ENCODE measurements at regions not wholly inside any gene's neighbourhood (a gene's known extent, or its start where the extent isn't known, plus 50 kb on each side); places are given as distances from the start of the nearest gene placed in this dataset.
"Not testable (repeated sequence)": the region's sequence is repeated elsewhere in the genome, so short reads cannot be mapped to it uniquely, and the experiment has no call there.

DNA sequence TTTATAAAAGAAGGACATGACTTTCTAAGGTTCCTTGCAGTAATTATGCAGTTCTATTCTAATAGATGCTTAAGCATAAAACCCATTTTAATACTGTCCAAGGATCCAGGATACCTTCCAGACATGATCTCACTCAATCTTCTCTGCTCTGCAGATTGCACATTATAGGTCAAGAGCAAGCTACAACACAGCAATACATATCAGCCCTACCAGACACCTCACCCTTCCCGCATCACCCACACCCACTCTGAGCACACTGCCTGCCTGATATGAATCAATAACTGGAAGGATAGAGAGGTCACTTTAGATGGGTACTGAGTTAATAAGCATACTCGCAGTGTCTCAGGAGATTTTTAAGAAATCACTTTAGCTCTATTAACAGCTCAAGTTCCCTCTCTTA is 166.5 kb upstream of the NBPF9 start:
- DNase-seq (ENCODE audit: low read depth); H3K4me3 ChIP-seq (ENCODE audit: low read depth, low read length): not testable (repeated sequence)

DNA sequence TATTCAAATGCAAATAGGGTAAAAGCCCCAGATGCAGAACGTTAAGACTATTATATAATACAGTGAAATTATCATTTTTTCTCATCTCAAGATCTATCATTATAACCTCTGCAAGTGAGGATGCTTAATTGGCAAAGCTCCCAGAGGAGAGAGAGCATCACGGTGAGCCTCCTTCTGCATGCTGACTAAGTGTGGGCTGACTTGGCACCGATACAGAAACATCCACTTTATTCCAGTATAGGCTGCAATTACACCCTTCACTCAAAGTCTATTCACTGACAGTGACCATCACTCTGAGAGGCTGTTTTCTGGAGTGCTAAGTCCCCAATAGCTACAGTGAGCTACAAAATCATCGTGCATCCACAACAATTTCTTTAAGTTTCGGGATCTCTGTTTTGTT is 171.1 kb upstream of the NBPF9 start:
- not testable (repeated sequence) for H3K4me3 ChIP-seq (ENCODE audit: low read depth, low read length); DNase-seq (ENCODE audit: low read depth)

DNA sequence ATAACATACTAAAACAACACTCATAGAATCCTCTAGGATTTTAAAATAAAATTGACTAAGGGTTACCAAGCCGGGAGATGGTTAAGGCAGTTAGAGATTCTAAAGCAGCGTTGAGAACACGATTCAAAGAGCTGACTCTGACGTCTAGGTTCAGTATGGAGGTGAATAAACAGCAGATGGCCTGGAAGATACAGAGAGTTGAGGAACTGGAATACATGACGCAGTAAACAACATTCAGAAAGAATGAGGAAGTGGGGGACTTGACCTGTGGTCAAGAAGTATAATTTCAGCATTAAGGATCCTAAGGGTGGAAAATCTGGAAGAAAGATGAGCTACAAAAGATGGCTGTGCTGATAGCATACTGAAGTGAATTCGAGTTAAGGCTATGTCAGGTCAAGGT is 172.5 kb upstream of the NBPF9 start:
- H3K4me3 ChIP-seq (ENCODE audit: low read depth, low read length); DNase-seq (ENCODE audit: low read depth): not testable (repeated sequence)

DNA sequence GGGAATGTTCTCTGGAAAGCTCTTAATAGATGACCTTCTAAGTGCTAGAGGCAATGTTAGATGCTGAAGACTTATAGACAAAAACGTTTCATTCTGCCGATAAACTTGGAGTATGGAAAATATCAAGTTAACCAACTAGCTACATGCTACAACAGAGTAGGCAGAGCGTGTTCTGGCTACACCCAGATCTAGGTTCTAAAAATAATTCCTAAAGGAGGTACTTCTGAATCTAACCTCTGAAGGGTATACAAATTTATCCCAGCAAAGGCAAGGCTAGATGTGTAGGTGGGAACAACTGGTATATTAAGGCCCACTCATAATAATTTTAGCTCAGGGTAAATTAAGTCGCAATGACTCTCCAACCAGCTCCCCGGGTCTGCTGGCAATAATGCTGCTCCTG is 173.1 kb upstream of the NBPF9 start:
- H3K4me3 ChIP-seq (ENCODE audit: low read depth, low read length); DNase-seq (ENCODE audit: low read depth): not testable (repeated sequence)

DNA sequence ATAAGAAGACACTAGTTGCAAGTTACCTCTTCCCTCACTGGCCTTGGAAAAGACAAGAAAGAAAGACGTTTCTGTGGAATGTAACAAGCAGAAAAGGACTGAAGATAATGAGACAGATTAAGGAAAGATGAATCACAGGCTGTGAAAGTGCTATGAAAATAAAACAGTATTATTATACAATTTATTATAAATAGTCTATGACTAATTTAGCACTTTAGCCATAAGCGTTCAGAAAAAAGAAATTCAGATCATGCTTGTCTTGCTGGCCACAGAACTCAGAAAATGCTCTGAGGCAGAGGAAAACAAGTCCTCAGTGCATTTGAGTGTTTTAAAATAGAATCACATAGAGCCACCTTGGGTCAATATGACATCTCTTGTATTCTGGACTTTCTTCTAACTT is 174.8 kb upstream of the NBPF9 start:
- DNase-seq (ENCODE audit: low read depth) = not testable (repeated sequence)

DNA sequence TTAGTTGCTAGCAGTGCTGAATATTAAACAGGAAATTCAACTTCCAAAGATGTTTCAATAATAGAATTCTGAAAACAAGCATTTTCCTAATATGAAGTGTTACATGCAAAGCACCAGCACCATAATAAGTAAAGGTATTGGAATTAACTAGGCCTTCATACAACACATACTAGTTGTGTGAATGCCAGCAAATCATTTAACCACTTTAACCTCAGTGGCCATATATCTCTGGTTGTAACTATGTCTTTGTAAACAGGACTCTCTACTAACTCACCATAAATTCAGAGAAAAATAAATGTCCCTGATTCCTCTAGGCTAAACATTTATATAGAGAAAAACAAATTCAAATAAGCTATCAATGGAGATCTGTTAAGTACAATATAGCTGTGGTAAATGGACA is 175.7 kb upstream of the NBPF9 start:
- DNase-seq (ENCODE audit: low read depth); H3K4me3 ChIP-seq (ENCODE audit: low read depth, low read length): not testable (repeated sequence)

More for the DNA sequence above, 174.8 kb upstream of the NBPF9 start:
- H3K4me3 ChIP-seq (ENCODE audit: low read depth, low read length) = not testable (repeated sequence)

DNA sequence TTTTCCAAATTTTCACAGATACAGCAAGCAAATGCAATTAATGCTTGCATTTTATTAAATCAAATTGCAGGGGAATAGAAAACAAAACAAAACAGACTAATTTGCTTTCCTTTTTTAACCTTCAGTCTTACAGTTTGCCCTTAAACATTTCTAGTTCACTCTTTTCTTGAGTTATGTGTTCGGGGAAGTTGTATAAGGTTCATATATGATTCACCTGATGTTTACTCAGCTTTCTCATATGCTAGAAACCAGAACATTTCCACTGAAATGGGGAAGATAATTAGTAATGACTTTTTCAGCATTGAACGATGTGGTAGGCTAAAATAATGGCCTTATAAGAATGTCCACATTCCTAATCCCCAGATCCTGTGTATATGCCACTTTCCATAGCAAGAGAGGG is 176.2 kb upstream of the NBPF9 start:
- DNase-seq (ENCODE audit: low read depth) = not testable (repeated sequence)

DNA sequence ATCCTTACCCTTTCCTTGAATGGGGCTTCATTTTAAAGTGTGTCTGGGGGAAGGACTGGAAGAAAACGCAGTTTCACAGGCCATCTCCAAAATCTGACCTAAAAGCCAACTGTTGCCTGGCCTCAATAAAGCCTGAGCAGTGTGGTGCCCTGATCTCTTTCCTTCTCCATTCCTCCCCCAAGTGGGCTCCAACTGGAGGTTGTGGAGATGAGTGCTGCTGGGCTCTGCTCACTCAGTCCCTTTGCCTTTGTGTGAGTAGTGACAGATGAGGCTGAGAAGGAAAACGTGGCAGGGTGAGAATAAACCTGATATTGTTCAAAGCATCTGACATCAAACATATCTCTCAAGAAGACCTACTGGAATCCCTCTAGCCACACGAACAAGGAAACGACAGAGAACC is 181.4 kb upstream of the NBPF9 start:
- not testable (repeated sequence) for H3K4me3 ChIP-seq (ENCODE audit: low read depth, low read length)

More for the DNA sequence above, 176.2 kb upstream of the NBPF9 start:
- not testable (repeated sequence) for H3K4me3 ChIP-seq (ENCODE audit: low read depth, low read length)

DNA sequence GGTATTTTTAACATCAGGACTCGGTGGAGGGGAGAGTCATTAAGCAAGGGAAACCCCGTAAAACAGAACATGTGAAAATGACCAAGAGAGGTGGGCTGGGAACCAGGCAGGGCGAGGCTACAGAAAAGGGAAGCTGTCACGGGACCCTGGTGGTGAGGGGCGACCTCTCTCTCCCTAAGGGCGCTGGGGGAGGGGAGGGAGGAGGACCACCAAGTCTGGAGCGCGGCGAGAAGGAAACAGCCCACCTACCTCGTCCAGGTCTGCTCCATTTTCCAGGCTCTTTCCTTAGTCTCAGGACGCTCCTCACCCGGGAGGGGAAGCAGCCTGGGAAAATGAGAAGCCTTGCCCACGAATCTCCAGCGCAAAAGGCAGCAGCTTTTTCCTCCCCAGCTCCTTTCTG is 181.9 kb upstream of the NBPF9 start:
- H3K4me3 ChIP-seq (ENCODE audit: low read depth, low read length); DNase-seq (ENCODE audit: low read depth): not testable (repeated sequence)

More for the DNA sequence above, 181.4 kb upstream of the NBPF9 start:
- not testable (repeated sequence) for DNase-seq (ENCODE audit: low read depth)

DNA sequence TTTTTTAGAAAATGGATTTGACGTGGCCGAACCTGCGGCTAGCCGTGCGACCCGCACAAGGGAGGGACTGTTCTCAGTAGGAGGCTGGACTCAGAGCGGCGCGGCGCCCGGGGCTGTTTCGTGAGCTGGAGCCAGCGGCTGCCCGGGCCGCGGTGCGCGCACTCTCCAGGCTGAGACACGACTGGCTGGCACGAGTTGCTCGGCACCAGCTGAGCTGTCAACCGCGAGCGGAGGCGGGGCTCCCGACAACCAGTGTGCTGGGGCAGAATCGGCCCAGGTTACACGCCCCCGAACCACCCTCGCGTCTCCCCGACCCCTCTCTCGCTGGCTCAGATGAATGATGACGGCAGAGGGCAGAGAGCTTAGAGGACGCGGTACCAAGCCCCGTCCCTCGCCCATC is 182.3 kb upstream of the NBPF9 start:
- DNase-seq (ENCODE audit: low read depth); H3K4me3 ChIP-seq (ENCODE audit: low read depth, low read length): not testable (repeated sequence)

DNA sequence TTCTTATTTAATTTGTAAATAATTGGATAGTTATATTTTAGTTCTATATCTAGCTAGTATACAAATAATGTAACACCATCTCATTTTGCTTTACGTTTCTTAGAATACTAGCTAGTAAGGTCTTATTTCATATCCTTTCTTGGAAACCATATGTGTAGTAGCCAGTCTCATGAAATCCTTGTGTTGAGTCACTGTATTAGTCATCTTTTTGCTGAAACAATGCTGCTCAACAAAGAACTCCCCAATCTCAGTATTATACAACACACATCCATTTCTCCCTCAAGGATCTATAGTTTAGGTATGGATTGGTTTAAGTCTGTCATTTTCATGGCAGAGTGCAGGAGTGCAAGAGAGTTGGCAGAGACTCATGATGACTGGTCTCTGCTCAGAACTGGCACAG is 185.2 kb upstream of the NBPF9 start:
- DNase-seq (ENCODE audit: low read depth); H3K4me3 ChIP-seq (ENCODE audit: low read depth, low read length): not testable (repeated sequence)

DNA sequence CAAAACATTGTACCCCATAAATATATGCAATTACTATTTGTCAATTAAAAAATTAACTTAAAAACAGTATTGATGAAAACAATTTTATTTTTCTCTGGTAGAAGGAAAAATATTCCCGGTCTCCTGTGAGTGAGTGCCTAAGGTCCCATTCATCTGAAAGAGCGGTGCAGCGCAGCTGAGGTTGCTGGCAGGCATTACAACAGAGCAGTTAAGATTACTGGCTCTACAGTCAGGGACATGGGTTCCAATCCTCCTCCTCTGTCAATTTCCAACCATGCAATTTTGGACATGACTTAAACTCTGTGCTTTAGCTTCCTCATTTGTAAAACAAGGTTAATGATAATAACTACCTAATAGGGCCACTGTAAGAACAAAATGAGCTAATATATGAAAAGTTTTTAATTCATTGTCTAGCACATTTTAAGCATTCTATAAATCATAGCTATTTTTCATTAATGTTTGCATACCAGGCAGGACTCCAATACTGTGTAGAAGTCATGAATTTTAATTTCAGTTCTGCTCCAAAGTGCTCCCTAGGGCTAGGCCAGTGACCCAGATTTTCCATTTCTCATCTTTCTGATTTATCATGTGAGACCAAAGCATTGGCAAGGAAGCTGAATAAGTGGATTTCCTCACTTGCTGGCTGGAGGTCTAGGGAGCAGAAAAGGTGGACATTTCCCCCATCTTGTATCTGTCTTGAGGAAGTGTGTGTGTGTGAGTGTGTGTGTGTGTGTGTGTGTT is 174.2 kb upstream of the NBPF19 start:
- not testable (repeated sequence) for H3K4me3 ChIP-seq (ENCODE audit: low read depth, low read length); DNase-seq (ENCODE audit: low read depth)

DNA sequence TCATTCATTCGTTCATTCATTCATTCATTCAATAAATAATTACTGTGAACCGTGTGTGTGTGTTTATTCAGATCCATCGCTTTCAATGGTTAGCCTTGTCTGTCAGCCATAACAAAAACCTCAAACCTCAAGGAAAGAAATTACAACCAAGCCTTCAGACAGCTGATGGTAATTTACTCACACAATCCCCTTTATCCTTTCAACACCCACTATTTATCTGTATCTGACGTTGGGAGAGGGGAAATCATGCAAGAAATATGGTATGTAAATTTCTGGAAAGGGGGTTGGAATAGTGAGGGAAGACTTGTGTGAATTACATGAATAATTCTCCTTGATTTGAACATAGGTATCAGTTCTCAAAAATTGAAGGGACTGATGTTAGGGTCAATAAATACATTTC is 173.6 kb upstream of the NBPF19 start:
- H3K4me3 ChIP-seq (ENCODE audit: low read depth, low read length); DNase-seq (ENCODE audit: low read depth): not testable (repeated sequence)

DNA sequence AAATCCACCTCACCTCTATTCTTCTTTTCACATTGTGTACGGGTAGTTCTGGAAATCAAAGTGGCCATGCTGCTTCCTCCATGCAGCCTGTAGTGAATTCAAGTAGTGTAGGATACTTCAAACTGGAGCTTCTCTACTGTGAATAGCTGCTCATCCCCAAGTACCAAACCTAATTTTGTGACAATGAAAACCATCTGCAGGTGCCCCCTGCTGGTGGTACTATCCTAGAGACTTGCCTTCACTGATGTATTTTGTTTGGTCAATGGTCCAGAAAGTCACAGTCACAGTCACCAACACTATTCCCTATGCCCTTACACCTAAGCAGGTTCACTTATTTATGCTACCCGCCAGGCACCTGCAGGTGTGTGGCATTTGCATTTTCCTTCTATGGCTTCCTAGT is 170.0 kb upstream of the NBPF19 start:
- not testable (repeated sequence) for DNase-seq (ENCODE audit: low read depth); H3K4me3 ChIP-seq (ENCODE audit: low read depth, low read length)

DNA sequence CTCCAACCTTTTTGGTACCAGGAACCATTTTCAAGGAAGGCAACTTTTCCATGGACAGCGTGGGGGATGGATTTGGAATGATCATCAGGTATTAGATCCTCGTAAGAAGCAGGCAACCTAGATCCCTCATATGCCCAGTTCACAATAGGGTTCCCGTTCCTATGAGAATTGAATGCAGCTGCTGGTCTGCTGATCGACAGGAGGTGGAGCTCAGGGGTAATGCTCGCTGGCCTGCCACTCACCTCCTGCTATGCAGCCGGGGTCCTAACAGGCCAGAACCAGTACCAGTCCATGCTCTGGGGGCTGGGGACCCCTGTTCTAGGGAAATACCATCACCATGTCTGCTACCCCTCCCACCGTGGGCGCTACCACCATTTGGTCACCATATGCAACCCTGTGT is 167.2 kb upstream of the NBPF19 start:
- H3K4me3 ChIP-seq (ENCODE audit: low read depth, low read length); DNase-seq (ENCODE audit: low read depth): not testable (repeated sequence)

DNA sequence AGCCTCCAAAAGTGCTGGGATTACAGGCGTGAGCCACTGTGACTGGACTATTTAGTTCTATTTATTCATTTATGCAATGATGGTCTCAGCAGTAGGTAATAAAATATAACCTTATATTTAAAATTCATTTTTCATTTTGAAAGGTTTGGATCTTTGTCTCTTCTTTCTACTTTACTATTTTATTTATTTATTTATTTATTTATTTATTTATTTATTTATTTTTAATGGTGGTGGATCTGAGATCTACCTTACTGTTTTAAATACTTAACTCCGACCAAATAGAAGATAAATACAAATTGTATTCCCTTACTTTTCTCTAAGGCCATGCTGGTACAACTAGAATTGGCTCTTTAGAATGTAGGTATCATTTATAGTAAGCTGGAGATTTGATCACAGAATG is 159.9 kb upstream of the NBPF19 start:
- not testable (repeated sequence) for H3K4me3 ChIP-seq (ENCODE audit: low read depth, low read length); DNase-seq (ENCODE audit: low read depth)

DNA sequence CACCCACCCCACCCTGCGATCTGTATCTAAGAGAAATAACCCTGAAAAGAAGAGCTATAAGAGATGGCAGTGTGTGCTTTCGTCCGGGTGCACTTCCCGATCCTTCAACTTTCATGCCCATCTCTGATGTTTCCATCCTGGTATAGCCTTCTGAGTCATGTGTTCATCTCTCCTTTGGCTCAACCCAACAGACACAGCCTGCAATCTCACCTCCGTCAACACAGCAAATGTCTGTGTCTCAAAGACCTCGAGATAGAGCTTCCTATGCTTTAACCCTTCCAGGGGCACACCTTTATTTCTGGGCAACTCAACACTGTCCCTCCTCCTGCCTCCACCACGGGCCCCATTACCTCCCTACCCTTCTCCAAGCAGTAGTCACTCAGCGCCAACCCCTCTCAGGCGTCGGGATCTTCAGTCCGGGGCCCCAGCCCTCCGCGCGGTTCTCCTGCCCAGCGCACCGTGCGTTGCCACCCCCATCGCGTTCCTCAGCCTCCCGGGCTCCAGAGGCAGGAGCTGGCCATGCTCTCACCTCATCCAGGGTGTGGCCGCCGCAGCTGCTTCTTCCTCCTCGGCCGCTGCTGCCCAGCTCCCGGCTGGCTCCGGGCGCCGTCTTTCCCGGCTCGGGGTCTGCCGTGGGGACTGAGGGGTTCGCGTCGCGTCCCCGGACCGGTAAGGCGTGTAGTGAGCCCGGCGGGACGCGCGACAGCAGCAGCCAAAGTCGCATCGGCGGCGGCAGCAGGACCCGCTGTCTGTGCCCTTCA is 153.7 kb upstream of the NBPF19 start:
- not testable (repeated sequence) for DNase-seq (ENCODE audit: low read depth); H3K4me3 ChIP-seq (ENCODE audit: low read depth, low read length)

DNA sequence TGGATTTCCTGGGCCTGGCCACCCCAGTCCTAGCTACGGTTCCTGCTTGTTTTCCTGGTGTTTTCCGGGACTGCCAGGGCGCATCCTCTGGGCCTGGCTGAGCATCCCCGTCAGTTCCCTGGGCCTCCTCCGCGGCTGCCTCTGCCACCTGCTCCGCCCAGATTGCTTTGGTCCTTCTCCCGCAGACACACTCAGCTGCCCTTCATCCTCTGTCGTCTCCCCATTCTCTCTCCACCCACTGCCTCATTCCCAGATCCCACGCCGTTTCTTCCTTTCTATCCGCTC is 153.2 kb upstream of the NBPF19 start:
- not testable (repeated sequence) for DNase-seq (ENCODE audit: low read depth); H3K4me3 ChIP-seq (ENCODE audit: low read depth, low read length)

DNA sequence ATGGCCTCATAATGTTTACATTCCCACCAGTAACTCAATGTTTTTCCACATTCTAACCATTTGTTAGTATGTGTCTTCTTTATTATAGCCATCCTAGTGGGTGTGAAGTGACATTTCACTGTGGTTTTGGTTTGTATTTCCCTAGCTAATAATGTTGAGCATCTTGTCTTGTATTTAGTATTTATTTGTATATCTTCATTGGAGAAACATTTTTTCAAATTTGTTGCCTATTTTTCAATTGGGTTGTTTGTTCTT is 144.8 kb upstream of the NBPF19 start:
- DNase-seq (ENCODE audit: low read depth); H3K4me3 ChIP-seq (ENCODE audit: low read depth, low read length): not testable (repeated sequence)

DNA sequence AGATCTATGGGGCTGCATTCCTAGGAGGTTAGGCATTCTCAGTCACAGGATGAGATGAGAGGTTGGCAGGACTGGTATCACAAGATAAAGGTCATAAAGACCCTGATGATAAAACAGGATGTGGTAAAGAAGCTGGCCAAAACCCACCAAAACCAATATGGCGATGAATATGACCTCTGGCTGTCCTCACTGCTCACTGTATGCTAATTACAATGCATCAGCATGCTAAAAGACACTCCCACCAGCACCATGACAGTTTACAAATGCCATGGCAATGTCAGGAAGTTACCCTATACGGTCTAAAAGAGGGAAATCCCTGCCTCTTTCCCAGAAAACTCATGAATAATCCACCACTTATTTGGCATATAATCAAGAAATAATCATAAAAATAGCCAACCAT is 138.8 kb upstream of the NBPF19 start:
- not testable (repeated sequence) for DNase-seq (ENCODE audit: low read depth); H3K4me3 ChIP-seq (ENCODE audit: low read depth, low read length)

DNA sequence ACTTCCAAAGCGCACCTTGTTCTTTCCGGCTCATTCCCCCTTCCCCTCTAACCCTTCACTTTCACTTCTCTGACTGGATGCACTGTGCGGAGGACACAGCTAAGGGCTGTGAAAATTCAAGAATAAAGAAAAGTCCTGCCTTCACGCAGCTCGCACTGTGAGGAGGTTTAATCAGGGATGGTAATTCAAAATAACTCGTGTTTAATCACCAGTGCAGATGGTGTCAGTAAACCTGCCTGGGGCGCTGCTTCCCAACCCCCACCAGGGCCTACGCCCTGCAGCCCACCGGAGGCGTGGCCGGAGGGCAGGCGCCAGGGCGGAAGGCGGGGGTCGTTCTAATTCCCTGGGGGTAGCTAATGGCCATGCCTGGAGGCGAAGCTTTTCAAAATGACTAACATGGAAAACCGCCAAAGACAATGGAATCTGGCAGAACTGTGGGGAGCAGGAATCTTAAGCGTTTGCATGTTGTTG is 136.6 kb upstream of the NBPF19 start:
- H3K4me3 ChIP-seq (ENCODE audit: low read depth, low read length); DNase-seq (ENCODE audit: low read depth): not testable (repeated sequence)
